ENCODE measurements at regions not wholly inside any gene's neighbourhood (a gene's known extent, or its start where the extent isn't known, plus 50 kb on each side); places are given as distances from the start of the nearest gene placed in this dataset.

DNA sequence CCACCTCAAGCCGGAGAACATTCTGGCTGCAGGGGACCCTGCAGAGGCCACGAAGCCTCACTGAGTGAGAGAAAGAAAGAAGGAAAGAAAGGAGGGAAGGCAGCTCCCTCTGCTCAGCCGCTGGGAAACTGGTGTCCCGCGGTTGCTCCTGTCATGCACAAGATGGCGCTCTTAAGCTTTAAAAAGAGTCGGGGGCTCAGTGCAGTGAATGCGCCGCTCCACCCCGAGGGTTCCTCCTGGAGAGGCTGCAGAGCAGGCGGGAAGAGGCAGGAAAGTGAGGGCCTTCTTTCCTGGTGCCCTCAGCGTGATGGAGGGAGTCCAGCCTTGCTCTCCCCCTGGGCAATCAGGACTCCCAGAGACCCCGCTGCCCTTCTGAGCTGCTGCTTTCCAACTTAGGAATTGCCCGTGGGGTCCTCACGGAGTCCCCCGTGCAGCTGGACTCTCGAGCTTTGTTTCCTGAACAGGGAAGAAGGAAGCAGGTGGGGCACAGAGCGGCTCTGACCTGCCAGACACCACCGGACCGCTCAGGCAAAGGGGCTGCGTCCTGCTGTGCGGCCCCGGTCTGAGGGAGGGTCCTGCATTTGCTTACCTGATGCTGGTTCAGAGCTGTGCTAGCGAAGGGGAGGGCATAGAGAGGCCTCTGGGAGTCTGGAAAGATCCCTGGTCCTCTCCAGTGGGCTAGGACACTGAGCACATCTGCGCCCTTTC is 141.9 kb upstream of the MKI67 start:
- H3K9me3 ChIP-seq (ENCODE audit: control insufficient read depth, low read length), result no peaks in the 10 kb centered on the region
- peaks cover 15% of the 10 kb centered on the region for H3K27me3 ChIP-seq (ENCODE audit: control insufficient read depth, insufficient read depth, low read length)
- no peaks in the 10 kb centered on the region for H3K4me1 ChIP-seq (ENCODE audit: control insufficient read depth, insufficient read depth, low read length)
- H3K9ac ChIP-seq (ENCODE audit: low read length), result no peak overlapping the region
- H3K4me3 ChIP-seq (ENCODE audit: low read length), result no peak overlapping the region
- H3K36me3 ChIP-seq (ENCODE audit: control insufficient read depth, insufficient read depth, low read length), result no peaks in the 10 kb centered on the region

DNA sequence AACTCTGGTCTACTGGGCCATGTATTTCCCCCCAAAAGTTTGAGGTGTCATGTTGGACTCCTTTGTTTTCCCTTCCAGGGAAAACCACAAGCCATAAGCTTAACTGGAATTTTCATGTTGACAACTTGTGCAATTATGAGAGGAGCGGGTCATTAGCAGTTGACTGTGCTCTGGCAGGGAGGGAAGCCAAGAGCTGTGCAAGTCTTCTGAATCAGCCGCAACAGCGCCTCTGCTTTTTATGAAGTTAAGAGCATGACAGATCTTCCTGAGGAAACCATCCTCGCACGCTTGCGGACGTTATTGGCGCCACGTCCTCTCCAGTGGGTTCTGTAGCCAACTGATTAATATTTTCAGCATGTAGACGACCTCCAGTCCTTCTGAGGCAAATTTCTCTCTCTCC is 148.7 kb upstream of the MKI67 start:
- H3K36me3 ChIP-seq (ENCODE audit: control insufficient read depth, insufficient read depth, low read length), result no peaks in the 10 kb centered on the region
- H3K9ac ChIP-seq (ENCODE audit: low read length), result no peak overlapping the region
- no peak overlapping the region for H3K4me3 ChIP-seq (ENCODE audit: low read length)
- peaks cover 7% of the 10 kb centered on the region for H3K27me3 ChIP-seq (ENCODE audit: control insufficient read depth, insufficient read depth, low read length)
- no peaks in the 10 kb centered on the region for H3K9me3 ChIP-seq (ENCODE audit: control insufficient read depth, low read length)
- H3K4me1 ChIP-seq (ENCODE audit: control insufficient read depth, insufficient read depth, low read length), result no peaks in the 10 kb centered on the region

DNA sequence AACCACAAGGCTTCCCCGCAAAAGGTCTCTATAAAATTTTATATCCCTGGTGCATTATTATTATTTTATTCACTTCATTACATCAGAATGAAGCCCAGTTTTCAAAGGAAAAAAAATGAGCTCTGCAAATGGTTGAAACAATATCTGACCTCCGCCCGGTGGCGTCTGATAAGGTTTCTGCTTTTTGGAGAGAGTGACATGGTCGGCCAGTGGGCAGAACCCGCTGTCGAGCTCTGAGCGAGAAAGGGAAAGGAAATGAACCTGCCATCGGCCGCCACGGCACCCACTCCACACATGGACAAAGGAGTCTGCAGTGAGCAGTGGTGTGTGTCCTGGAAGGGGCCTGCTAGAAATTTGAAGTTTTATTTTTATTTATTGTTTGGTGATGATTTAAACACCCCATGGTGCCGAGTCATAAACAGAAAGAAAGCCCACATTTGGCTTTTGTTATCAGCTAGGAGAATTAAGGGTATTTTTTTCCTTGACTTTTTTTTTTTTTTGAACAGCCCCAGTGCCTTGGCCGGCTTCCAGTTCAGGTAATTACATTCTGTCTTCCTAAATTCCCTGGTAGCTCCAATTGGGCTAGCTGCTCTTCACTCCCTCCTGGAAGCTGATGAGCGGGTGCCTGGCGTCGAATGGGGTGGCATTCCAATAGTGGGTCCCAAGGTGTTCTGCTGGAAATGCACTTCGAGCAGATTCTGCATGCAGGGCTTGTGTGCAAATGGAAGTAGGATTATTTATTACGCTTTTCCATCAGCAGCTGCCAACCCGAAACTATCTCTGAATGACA is 149.4 kb upstream of the MKI67 start:
- H3K4me3 ChIP-seq (ENCODE audit: low read length), result no peak overlapping the region
- no peak overlapping the region for H3K9ac ChIP-seq (ENCODE audit: low read length)
- H3K27me3 ChIP-seq (ENCODE audit: control insufficient read depth, insufficient read depth, low read length), result peaks cover 7% of the 10 kb centered on the region
- H3K4me1 ChIP-seq (ENCODE audit: control insufficient read depth, insufficient read depth, low read length), result no peaks in the 10 kb centered on the region
- H3K36me3 ChIP-seq (ENCODE audit: control insufficient read depth, insufficient read depth, low read length), result no peaks in the 10 kb centered on the region
- H3K9me3 ChIP-seq (ENCODE audit: control insufficient read depth, low read length), result no peaks in the 10 kb centered on the region

DNA sequence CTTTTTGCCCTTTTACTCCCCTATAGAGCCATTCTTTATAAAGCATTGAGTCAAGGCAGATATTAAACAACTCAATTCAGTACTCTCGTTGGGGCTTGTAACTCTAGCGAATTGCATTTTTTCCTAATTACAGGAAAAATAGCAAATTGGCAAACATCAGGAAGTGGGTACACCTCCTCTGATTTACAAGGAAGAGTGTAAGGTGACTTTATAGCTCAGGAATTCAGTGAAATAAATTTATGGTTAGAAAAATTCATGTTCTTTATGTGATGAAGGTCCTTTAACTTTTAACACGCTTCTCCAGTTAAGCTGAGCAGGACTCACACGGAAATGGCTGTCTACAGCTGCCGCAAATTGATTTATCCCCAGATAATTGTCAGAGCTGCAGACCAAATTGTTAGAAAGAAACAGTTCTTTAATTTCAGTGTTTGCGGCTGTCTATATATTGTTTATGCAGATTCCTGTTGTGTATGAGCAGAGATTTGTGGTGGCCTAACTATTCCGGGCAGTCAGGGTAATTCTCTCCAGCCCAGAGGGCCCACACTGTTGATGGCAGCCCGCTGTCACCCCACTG is 151.1 kb upstream of the MKI67 start:
- Histone ChIP-seq H3K27me3 (ENCODE audit: control insufficient read depth, insufficient read depth, low read length) (peaks cover 7% of the 10 kb centered on the region), H3K9ac (ENCODE audit: low read length) (no peak overlapping the region), H3K4me3 (ENCODE audit: low read length) (no peak overlapping the region)

DNA sequence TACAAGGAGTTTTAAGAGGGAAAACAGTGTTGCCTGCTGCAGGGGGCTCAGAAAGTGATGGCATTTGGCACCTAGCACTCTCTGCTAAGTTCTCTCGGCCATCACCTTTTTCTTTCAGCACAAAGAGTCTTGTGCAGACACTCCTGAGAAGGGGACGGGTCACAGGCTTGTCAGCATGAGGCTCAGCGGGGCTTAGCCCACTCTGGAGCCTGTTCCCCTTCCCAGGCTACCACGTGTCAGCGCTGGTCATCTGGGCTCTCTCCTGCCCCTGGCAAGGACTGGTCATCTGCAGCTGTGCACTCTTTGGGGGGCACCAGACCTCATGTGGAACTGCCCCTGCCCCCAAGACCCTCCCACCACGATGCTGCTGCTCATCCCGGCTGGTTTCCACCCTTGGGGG is 152.1 kb upstream of the MKI67 start:
- Histone ChIP-seq H3K27me3 (ENCODE audit: control insufficient read depth, insufficient read depth, low read length) (peaks cover 7% of the 10 kb centered on the region), H3K9ac (ENCODE audit: low read length) (no peak overlapping the region), H3K4me1 (ENCODE audit: control insufficient read depth, insufficient read depth, low read length) (no peaks in the 10 kb centered on the region), H3K4me3 (ENCODE audit: low read length) (no peak overlapping the region), H3K36me3 (ENCODE audit: control insufficient read depth, insufficient read depth, low read length) (no peaks in the 10 kb centered on the region), H3K9me3 (ENCODE audit: control insufficient read depth, low read length) (no peaks in the 10 kb centered on the region)

More for the DNA sequence above, 151.1 kb upstream of the MKI67 start:
- Histone ChIP-seq H3K9me3 (ENCODE audit: control insufficient read depth, low read length) (no peaks in the 10 kb centered on the region), H3K4me1 (ENCODE audit: control insufficient read depth, insufficient read depth, low read length) (no peaks in the 10 kb centered on the region), H3K36me3 (ENCODE audit: control insufficient read depth, insufficient read depth, low read length) (no peaks in the 10 kb centered on the region)

DNA sequence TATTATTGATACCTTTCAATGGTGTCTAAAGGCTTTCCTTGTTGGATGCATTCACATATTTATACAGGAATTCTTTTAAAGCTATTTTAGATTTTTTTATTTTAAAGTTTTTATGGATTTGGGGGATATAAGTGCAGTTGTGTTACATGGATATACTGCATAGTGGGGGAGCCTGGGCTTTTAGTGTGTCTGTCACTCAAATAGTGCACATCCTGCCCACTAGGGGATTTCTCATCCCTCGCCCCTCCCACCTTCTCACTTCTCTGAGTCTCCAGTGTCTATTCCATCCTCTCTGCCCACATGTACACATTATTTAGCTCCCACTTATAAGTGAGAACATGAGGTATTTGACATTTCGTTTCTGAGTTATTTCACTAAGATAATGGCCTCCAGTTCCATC is 154.0 kb upstream of the MKI67 start:
- Histone ChIP-seq H3K36me3 (ENCODE audit: control insufficient read depth, insufficient read depth, low read length) (no peaks in the 10 kb centered on the region), H3K4me3 (ENCODE audit: low read length) (no peak overlapping the region), H3K4me1 (ENCODE audit: control insufficient read depth, insufficient read depth, low read length) (no peaks in the 10 kb centered on the region), H3K9ac (ENCODE audit: low read length) (no peak overlapping the region), H3K9me3 (ENCODE audit: control insufficient read depth, low read length) (no peaks in the 10 kb centered on the region), H3K27me3 (ENCODE audit: control insufficient read depth, insufficient read depth, low read length) (peaks cover 15% of the 10 kb centered on the region)

DNA sequence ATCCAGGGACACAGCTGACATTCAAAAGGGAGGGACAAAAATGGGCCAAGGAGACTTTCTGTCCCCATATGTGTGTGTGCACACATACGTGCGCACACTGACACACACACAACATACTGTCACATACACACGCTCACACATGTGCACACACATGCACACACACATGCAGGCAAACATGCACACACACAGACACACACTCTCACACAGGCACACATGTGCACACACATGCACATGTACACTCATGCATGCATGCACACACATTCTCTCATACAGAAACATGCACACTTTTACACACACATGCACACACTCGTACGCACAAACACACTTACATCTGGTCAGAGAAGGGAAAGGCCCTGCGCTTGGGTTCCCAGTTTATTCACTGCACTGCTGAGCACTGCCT is 155.1 kb upstream of the MKI67 start:
- no peak overlapping the region for H3K9ac ChIP-seq (ENCODE audit: low read length)

DNA sequence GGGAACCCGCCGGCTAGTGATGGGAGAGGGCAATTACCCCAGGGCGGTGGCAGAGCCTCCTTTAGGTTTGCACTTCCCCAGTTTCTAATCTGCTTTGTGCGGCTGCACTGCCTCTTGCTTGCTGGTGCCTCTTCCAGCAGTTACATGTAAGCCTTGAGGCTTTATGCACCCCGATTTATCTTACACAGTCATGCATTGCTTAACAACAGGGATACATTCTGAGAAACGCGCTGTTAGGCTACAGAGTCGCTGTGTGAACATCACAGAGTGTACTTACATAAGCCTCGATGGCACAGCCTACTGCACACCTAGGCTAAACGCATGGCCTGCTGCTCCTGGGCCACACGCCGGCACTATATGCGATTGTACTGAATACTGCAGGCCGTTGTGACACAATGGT is 155.6 kb upstream of the MKI67 start:
- Histone ChIP-seq H3K4me1 (ENCODE audit: control insufficient read depth, insufficient read depth, low read length) (no peaks in the 10 kb centered on the region), H3K27me3 (ENCODE audit: control insufficient read depth, insufficient read depth, low read length) (peaks cover 21% of the 10 kb centered on the region), H3K36me3 (ENCODE audit: control insufficient read depth, insufficient read depth, low read length) (no peaks in the 10 kb centered on the region), H3K9ac (ENCODE audit: low read length) (no peak overlapping the region), H3K9me3 (ENCODE audit: control insufficient read depth, low read length) (no peaks in the 10 kb centered on the region), H3K4me3 (ENCODE audit: low read length) (no peak overlapping the region)

More for the DNA sequence above, 155.1 kb upstream of the MKI67 start:
- H3K4me3 ChIP-seq (ENCODE audit: low read length), result no peak overlapping the region
- peaks cover 19% of the 10 kb centered on the region for H3K27me3 ChIP-seq (ENCODE audit: control insufficient read depth, insufficient read depth, low read length)
- no peaks in the 10 kb centered on the region for H3K36me3 ChIP-seq (ENCODE audit: control insufficient read depth, insufficient read depth, low read length)
- no peaks in the 10 kb centered on the region for H3K9me3 ChIP-seq (ENCODE audit: control insufficient read depth, low read length)
- H3K4me1 ChIP-seq (ENCODE audit: control insufficient read depth, insufficient read depth, low read length), result no peaks in the 10 kb centered on the region

DNA sequence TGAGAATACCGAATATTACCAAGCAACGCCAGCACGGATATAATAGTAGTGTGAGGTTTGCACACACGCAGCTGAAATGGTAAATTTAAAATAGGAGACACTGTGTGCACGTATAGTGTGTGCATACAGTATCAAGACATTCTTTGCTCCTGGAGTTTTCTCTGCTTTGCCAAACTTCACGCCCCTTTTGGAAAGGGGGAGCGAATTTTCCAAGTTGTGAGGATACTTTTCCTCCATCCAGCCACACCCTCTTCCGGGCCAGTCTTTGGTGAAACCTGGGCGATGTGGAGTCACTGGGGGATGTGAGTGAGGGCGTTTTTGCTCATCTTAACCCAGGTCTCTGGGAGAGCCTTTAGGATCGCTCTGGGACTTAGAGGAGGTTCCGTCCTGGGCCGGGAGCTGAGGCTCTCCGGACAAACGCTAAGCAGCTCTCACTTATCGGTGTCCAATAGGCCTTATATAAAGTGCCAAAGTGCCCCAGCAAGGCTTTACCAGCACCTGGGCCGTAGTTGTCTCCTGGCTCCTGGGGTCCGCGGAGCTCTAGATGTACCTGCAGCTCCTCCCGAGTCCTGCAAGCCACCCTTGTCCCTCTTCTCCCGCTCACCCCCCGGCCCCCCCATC is 160.0 kb upstream of the MKI67 start:
- H3K27me3 ChIP-seq (ENCODE audit: control insufficient read depth, insufficient read depth, low read length), result peaks cover 29% of the 10 kb centered on the region
- no peaks in the 10 kb centered on the region for H3K36me3 ChIP-seq (ENCODE audit: control insufficient read depth, insufficient read depth, low read length)
- no peaks in the 10 kb centered on the region for H3K4me1 ChIP-seq (ENCODE audit: control insufficient read depth, insufficient read depth, low read length)
- H3K9ac ChIP-seq (ENCODE audit: low read length), result no peak overlapping the region
- H3K9me3 ChIP-seq (ENCODE audit: control insufficient read depth, low read length), result no peaks in the 10 kb centered on the region
- H3K4me3 ChIP-seq (ENCODE audit: low read length), result no peak overlapping the region

DNA sequence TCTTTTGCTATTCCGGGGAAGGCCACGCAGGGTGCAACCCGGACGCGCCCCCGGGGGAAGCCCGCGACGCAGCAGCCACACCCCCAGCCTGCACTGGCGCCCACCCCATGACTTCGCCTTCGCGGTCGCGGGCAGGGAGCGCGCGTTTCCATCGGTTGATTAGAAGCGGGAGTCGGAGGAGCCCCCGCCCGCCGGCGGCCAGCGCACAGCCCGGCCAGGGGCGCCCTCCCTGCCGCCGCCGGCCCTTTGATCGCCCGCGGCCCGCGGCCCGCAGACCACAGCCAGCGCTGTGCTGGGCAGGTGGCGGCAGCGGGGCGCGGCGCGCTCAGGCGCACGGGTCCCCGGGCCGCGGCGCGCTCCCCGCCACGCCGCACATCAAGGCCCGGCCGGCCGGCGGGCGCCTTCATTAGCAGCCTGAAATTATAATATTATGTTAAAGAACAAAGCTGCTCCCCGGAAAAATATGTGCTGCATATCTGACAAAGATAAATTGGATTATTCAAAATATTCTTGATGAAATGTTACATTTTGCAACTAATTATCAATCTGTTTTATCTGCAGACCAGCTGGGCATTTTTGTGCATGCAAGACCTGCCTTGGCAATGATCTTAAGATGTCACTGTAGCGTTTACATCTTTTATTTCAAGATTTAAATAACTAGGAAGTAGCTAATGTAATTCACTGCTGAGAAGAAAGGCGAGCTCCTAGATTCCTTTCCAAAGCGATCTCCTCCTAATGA is 160.7 kb upstream of the MKI67 start:
- peaks cover 29% of the 10 kb centered on the region for H3K27me3 ChIP-seq (ENCODE audit: control insufficient read depth, insufficient read depth, low read length)
- no peaks in the 10 kb centered on the region for H3K36me3 ChIP-seq (ENCODE audit: control insufficient read depth, insufficient read depth, low read length)
- no peaks in the 10 kb centered on the region for H3K9me3 ChIP-seq (ENCODE audit: control insufficient read depth, low read length)
- H3K9ac ChIP-seq (ENCODE audit: low read length), result no peak overlapping the region
- H3K4me3 ChIP-seq (ENCODE audit: low read length), result no peak overlapping the region
- H3K4me1 ChIP-seq (ENCODE audit: control insufficient read depth, insufficient read depth, low read length), result no peaks in the 10 kb centered on the region

DNA sequence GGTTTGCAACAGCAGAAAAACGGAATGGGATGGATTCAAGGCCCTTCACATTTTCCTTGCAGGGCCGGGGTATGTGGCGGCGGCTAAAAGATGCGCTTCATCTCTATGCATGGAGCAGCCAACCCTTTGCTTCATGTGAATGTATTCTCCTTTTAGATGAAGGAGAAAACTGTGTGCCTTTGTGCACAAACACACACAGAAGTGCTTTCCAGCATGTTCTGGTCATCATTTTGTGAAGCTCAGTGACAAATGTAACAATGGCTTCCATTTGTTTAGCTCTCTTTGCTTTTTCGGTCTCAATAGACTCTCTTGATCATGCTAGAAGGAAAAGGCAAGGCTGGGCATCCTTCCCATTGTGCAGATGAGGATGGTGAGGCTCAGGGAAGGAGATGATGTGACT is 161.7 kb upstream of the MKI67 start:
- H3K4me1 ChIP-seq (ENCODE audit: control insufficient read depth, insufficient read depth, low read length), result no peaks in the 10 kb centered on the region
- H3K4me3 ChIP-seq (ENCODE audit: low read length), result no peak overlapping the region
- no peaks in the 10 kb centered on the region for H3K36me3 ChIP-seq (ENCODE audit: control insufficient read depth, insufficient read depth, low read length)
- H3K9me3 ChIP-seq (ENCODE audit: control insufficient read depth, low read length), result no peaks in the 10 kb centered on the region
- no peak overlapping the region for H3K9ac ChIP-seq (ENCODE audit: low read length)
- H3K27me3 ChIP-seq (ENCODE audit: control insufficient read depth, insufficient read depth, low read length), result peaks cover 29% of the 10 kb centered on the region

Measured in mucosa of stomach (tissue), 1 donor.